H9 (cell line): ENCODE measurements at regions not wholly inside any gene's neighbourhood (a gene's known extent, or its start where the extent isn't known, plus 50 kb on each side); places are given as distances from the start of the nearest gene placed in this dataset.
A peak's percentile ranks its signal among the peaks of the same experiment; 100 is the strongest.

Experiments used
- DNase-seq: peaks from one replicate; pipeline ENCODE4 v3.0.0-alpha.2; 2017
- H2AFZ ChIP-seq: one replicate; pipeline ENCODE4 v1.6.1; 2013; ENCODE audit warnings: mild to moderate bottlenecking, low read length, control low read depth, moderate library complexity
- H2AK5ac ChIP-seq: 2 replicates; pipeline ENCODE4 v1.6.1; 2013; ENCODE audit warnings: low read length, control low read depth, mixed read lengths; ENCODE audit not compliant: insufficient read length
- H2BK120ac ChIP-seq: one replicate; pipeline ENCODE4 v1.6.1; 2013; ENCODE audit warnings: low read depth, mild to moderate bottlenecking, low read length, control low read depth, inconsistent platforms; ENCODE audit not compliant: poor library complexity, severe bottlenecking
- H2BK12ac ChIP-seq: 2 replicates; pipeline ENCODE4 v1.6.1; 2013; ENCODE audit warnings: low read length, control low read depth, mixed read lengths, low read depth; ENCODE audit not compliant: insufficient read length
- H2BK15ac ChIP-seq: 2 replicates; pipeline ENCODE4 v1.6.1; 2013; ENCODE audit warnings: low read depth, low read length, control low read depth
- H2BK20ac ChIP-seq: one replicate; pipeline ENCODE4 v1.6.1; 2013; ENCODE audit warnings: low read depth, mild to moderate bottlenecking, low read length, control low read depth, inconsistent platforms; ENCODE audit not compliant: poor library complexity, severe bottlenecking
- H2BK5ac ChIP-seq: 2 replicates; pipeline ENCODE4 v1.6.1; 2013; ENCODE audit warnings: low read length, control low read depth, mixed read lengths; ENCODE audit not compliant: insufficient read length
- H3K14ac ChIP-seq: 2 replicates; pipeline ENCODE4 v1.6.1; 2013; ENCODE audit warnings: low read length, control low read depth; ENCODE audit not compliant: insufficient read depth
- H3K18ac ChIP-seq: 2 replicates; pipeline ENCODE4 v1.6.1; 2013; ENCODE audit warnings: low read depth, mild to moderate bottlenecking, mixed read lengths, low read length, control low read depth; ENCODE audit not compliant: insufficient read length
- H3K23ac ChIP-seq: 2 replicates; pipeline ENCODE4 v1.6.1; 2013; ENCODE audit warnings: low read length, control low read depth, mixed read lengths, low read depth; ENCODE audit not compliant: insufficient read length
- H3K23me2 ChIP-seq: 2 replicates; pipeline ENCODE4 v1.6.1; 2013; ENCODE audit warnings: low read depth, mild to moderate bottlenecking, mixed read lengths, low read length, control low read depth; ENCODE audit not compliant: insufficient read length, poor library complexity, severe bottlenecking
- H3K27ac ChIP-seq: 2 replicates; pipeline ENCODE4 v1.5.1; 2013; ENCODE audit warnings: low read length, control low read depth, mixed read lengths, low read depth; ENCODE audit not compliant: insufficient read length
- H3K27me3 ChIP-seq: 2 replicates; pipeline ENCODE4 v1.6.1; 2013; ENCODE audit warnings: low read length, control low read depth, inconsistent platforms; ENCODE audit not compliant: insufficient read depth
- H3K4ac ChIP-seq: 2 replicates; pipeline ENCODE4 v1.6.1; 2013; ENCODE audit warnings: low read depth, mild to moderate bottlenecking, control low read depth, inconsistent platforms, low read length, moderate library complexity
- H3K4me1 ChIP-seq: 2 replicates; pipeline ENCODE4 v1.6.1; 2013; ENCODE audit warnings: low read length, control low read depth, inconsistent platforms; ENCODE audit not compliant: insufficient read depth
- H3K4me2 ChIP-seq: 2 replicates; pipeline ENCODE4 v1.6.1; 2013; ENCODE audit warnings: low read length, control low read depth, mixed read lengths; ENCODE audit not compliant: insufficient read length, insufficient read depth
- H3K56ac ChIP-seq: 2 replicates; pipeline ENCODE4 v1.6.1; 2013; ENCODE audit warnings: low read depth, mild to moderate bottlenecking, mixed read lengths, low read length, control low read depth; ENCODE audit not compliant: insufficient read length
- H3K79me1 ChIP-seq: 2 replicates; pipeline ENCODE4 v1.6.1; 2013; ENCODE audit warnings: low read depth, mild to moderate bottlenecking, moderate library complexity, low read length, control low read depth, inconsistent platforms; ENCODE audit not compliant: insufficient read depth, poor library complexity, severe bottlenecking
- H3K79me2 ChIP-seq: 2 replicates; pipeline ENCODE4 v1.6.1; 2013; ENCODE audit warnings: low read length, control low read depth, inconsistent platforms; ENCODE audit not compliant: insufficient read depth
- H3K9ac ChIP-seq: 2 replicates; pipeline ENCODE4 v1.6.1; 2013; ENCODE audit warnings: low read length, control low read depth, mixed read lengths; ENCODE audit not compliant: insufficient read length; ENCODE audit errors: extremely low read depth
- H3K9me3 ChIP-seq: one replicate; pipeline ENCODE4 v1.6.1; 2013; ENCODE audit warnings: low read depth, low read length, inconsistent platforms; ENCODE audit not compliant: control insufficient read depth
- H3T11ph ChIP-seq: one replicate; pipeline ENCODE4 v1.6.1; 2013; ENCODE audit warnings: mild to moderate bottlenecking, low read length, control low read depth, inconsistent platforms
- H4K20me1 ChIP-seq: one replicate; pipeline ENCODE4 v1.6.1; 2013; ENCODE audit not compliant: control insufficient read depth, insufficient read length, insufficient read depth
- H4K5ac ChIP-seq: 2 replicates; pipeline ENCODE4 v1.6.1; 2013; ENCODE audit warnings: low read depth, mild to moderate bottlenecking, mixed read lengths, low read length, control low read depth; ENCODE audit not compliant: insufficient read length
- H4K8ac ChIP-seq: replicated peaks from 2 replicates; pipeline ENCODE4 v1.6.1; 2013; ENCODE audit warnings: low read length, control low read depth, mixed read lengths, low read depth; ENCODE audit not compliant: insufficient read length
- H4K91ac ChIP-seq: 2 replicates; pipeline ENCODE4 v1.6.1; 2013; ENCODE audit warnings: low read depth, mild to moderate bottlenecking, moderate library complexity, mixed read lengths, low read length, control low read depth; ENCODE audit not compliant: insufficient read length
- H3K27ac Mint-ChIP-seq, 3 experiments: 2 replicates in 2 of 3; 3 replicates in 1 of 3; pipeline ENCODE4 v1.8.0; 2020 to 2021; ENCODE audit warnings: mixed read lengths in 3 of 3, mild to moderate bottlenecking in 1 of 3, moderate library complexity in 1 of 3
- H3K27me3 Mint-ChIP-seq: 2 replicates; pipeline ENCODE4 v1.8.0; 2021; ENCODE audit warnings: low read depth, mild to moderate bottlenecking, moderate library complexity, mixed read lengths
- H3K36me3 Mint-ChIP-seq, 3 experiments: 2 replicates in 2 of 3; 3 replicates in 1 of 3; pipeline ENCODE4 v1.8.0; 2020 to 2021; ENCODE audit warnings: low read depth in 3 of 3, mixed read lengths in 3 of 3; ENCODE audit not compliant: insufficient read depth in 1 of 3
- H3K4me1 Mint-ChIP-seq, 2 experiments: 2 replicates each; pipeline ENCODE4 v1.8.0; 2020; ENCODE audit warnings: mixed read lengths in 2 of 2
- H3K4me3 Mint-ChIP-seq, 2 experiments: 2 replicates in 1 of 2; 3 replicates in 1 of 2; pipeline ENCODE4 v1.8.0; 2020 to 2021; ENCODE audit warnings: mild to moderate bottlenecking in 2 of 2, mixed read lengths in 2 of 2, moderate library complexity in 1 of 2
- H3K9me3 Mint-ChIP-seq, 2 experiments: 2 replicates in 1 of 2; 3 replicates in 1 of 2; pipeline ENCODE4 v1.8.0; 2020; ENCODE audit warnings: mild to moderate bottlenecking in 2 of 2, mixed read lengths in 2 of 2, moderate library complexity in 1 of 2
- WGBS: extraction: QIAGEN DNeasy Blood & Tissue Kit; methylation state at CpG from one replicate; pipeline ENCODE4 v1.1.7; 2013; ENCODE audit warnings: missing lambda C conversion rate, low lambda C conversion rate, mixed read lengths; ENCODE audit not compliant: insufficient read length; ENCODE audit errors: extremely low coverage; 5-methylcytosine and 5-hydroxymethylcytosine counted together
- TF ChIP-seq, protein P1 (sequence below): fragments of 200-600 bp; sonication (generic); conservative IDR thresholded peaks from 3 replicates; pipeline ENCODE4 v1.8.0; 2021; ENCODE audit warnings: antibody characterized with exemption, mild to moderate bottlenecking

GRCh38 chr9:84212982-84213381 is 127.6 kb downstream of the SLC28A3 start:
- no peak overlapping the region for H2BK120ac ChIP-seq
- no peak overlapping the region for H3K4ac ChIP-seq
- Mint-ChIP-seq H3K9me3 (no peaks in the 10 kb centered on the region; a peak in 2 of 5 replicates), H3K27me3 (peaks cover 3% of the 10 kb centered on the region; the same call in 1 of the 2 replicates), H3K27ac (no peak overlapping the region), H3K4me1 (no peaks in the 10 kb centered on the region), H3K4me3 (no peak overlapping the region), H3K36me3 (no peaks in the 10 kb centered on the region)
- TF ChIP-seq, protein P1, sequence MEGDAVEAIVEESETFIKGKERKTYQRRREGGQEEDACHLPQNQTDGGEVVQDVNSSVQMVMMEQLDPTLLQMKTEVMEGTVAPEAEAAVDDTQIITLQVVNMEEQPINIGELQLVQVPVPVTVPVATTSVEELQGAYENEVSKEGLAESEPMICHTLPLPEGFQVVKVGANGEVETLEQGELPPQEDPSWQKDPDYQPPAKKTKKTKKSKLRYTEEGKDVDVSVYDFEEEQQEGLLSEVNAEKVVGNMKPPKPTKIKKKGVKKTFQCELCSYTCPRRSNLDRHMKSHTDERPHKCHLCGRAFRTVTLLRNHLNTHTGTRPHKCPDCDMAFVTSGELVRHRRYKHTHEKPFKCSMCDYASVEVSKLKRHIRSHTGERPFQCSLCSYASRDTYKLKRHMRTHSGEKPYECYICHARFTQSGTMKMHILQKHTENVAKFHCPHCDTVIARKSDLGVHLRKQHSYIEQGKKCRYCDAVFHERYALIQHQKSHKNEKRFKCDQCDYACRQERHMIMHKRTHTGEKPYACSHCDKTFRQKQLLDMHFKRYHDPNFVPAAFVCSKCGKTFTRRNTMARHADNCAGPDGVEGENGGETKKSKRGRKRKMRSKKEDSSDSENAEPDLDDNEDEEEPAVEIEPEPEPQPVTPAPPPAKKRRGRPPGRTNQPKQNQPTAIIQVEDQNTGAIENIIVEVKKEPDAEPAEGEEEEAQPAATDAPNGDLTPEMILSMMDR, result no peak
- H2AK5ac ChIP-seq, result no peak overlapping the region
- no peaks in the 10 kb centered on the region for H3K9me3 ChIP-seq
- H3K4me1 ChIP-seq, result no peaks in the 10 kb centered on the region
- no peak overlapping the region for H2AFZ ChIP-seq
- peak overlapping the region; percentile 11 for H2BK20ac ChIP-seq
- no peak overlapping the region for H3K9ac ChIP-seq
- no peak overlapping the region for H3K56ac ChIP-seq
- no peak overlapping the region for H3K23ac ChIP-seq
- H3T11ph ChIP-seq, result no peak overlapping the region
- no peak overlapping the region for H4K8ac ChIP-seq
- H2BK5ac ChIP-seq, result no peak overlapping the region
- H3K18ac ChIP-seq, result no peak overlapping the region
- no peak for DNase-seq
- H2BK15ac ChIP-seq, result no peak overlapping the region
- no CpG with 5 or more reads among the region's 2 CpGs for WGBS
- no peak overlapping the region for H3K14ac ChIP-seq
- H4K91ac ChIP-seq, result no peak overlapping the region
- no peak overlapping the region for H3K27ac ChIP-seq
- H3K27me3 ChIP-seq, result no peaks in the 10 kb centered on the region
- H4K5ac ChIP-seq, result no peak overlapping the region
- H3K79me2 ChIP-seq, result no peaks in the 10 kb centered on the region
- H3K79me1 ChIP-seq, result no peaks in the 10 kb centered on the region
- no peaks in the 10 kb centered on the region for H3K23me2 ChIP-seq
- no peaks in the 10 kb centered on the region for H4K20me1 ChIP-seq
- no peak overlapping the region for H3K4me2 ChIP-seq
- no peak overlapping the region for H2BK12ac ChIP-seq
